ENCODE measurements at regions not wholly inside any gene's neighbourhood (a gene's known extent, or its start where the extent isn't known, plus 50 kb on each side); places are given as distances from the start of the nearest gene placed in this dataset.

DNA sequence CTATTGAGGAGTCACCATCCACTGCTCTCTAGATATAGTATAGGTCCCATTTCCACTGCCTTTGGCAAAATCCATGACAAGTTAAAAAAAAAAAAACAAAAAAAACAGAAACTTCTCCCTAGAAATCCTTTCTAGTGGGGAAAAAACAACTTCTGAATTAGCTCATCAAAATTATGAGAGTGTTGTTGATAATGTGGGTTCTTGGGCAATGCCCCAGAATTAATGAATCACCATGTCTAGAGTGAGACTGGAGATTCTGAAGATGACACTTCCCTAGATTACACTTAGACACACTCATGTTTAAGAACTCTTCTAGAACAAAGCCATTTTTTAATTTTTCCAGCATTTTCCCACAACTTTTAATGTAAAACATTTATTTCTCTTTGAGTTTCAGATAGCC is 728.0 kb upstream of the C9orf72 start (continued):
- TF ChIP-seq, protein P1, sequence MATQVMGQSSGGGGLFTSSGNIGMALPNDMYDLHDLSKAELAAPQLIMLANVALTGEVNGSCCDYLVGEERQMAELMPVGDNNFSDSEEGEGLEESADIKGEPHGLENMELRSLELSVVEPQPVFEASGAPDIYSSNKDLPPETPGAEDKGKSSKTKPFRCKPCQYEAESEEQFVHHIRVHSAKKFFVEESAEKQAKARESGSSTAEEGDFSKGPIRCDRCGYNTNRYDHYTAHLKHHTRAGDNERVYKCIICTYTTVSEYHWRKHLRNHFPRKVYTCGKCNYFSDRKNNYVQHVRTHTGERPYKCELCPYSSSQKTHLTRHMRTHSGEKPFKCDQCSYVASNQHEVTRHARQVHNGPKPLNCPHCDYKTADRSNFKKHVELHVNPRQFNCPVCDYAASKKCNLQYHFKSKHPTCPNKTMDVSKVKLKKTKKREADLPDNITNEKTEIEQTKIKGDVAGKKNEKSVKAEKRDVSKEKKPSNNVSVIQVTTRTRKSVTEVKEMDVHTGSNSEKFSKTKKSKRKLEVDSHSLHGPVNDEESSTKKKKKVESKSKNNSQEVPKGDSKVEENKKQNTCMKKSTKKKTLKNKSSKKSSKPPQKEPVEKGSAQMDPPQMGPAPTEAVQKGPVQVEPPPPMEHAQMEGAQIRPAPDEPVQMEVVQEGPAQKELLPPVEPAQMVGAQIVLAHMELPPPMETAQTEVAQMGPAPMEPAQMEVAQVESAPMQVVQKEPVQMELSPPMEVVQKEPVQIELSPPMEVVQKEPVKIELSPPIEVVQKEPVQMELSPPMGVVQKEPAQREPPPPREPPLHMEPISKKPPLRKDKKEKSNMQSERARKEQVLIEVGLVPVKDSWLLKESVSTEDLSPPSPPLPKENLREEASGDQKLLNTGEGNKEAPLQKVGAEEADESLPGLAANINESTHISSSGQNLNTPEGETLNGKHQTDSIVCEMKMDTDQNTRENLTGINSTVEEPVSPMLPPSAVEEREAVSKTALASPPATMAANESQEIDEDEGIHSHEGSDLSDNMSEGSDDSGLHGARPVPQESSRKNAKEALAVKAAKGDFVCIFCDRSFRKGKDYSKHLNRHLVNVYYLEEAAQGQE (IDR thresholded peaks at IDR 0.05; ENCODE audit: borderline replicate concordance): no peak
- TF ChIP-seq, protein P1 (CRISPR knock-in tag; IDR thresholded peaks at IDR 0.05; ENCODE audit: low read depth): no peak

DNA sequence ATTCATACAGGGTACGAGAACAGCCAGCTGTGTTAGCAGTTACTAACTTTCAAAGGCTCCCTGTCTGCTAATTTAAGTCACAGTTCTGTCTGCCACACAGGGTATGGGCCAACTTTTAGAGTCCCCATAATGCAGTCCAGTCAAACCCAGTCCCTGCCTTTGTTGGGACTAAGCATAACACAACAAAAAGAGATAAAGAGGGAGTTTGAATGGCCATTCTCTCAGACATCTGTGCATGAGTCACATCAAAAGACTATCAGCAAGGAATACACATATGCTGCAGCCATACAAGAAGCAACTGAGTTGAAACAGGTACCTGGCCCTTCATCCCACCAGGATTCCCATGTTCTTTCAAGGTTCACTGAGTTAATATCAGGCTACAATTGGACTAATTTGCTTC is 744.5 kb upstream of the C9orf72 start:
- no peaks in the 10 kb centered on the region for H3K36me3 ChIP-seq (ENCODE audit: control insufficient read depth, insufficient read depth, low read length)
- TF ChIP-seq BACH1 (tag; IDR thresholded peaks at IDR 0.05) (no peak), TRIM28 (IDR thresholded peaks at IDR 0.05) (no peak), POLR3G (IDR thresholded peaks at IDR 0.05; ENCODE audit: extremely low read depth, insufficient read length, insufficient replicate concordance) (no peak)
- TF ChIP-seq, protein P2, sequence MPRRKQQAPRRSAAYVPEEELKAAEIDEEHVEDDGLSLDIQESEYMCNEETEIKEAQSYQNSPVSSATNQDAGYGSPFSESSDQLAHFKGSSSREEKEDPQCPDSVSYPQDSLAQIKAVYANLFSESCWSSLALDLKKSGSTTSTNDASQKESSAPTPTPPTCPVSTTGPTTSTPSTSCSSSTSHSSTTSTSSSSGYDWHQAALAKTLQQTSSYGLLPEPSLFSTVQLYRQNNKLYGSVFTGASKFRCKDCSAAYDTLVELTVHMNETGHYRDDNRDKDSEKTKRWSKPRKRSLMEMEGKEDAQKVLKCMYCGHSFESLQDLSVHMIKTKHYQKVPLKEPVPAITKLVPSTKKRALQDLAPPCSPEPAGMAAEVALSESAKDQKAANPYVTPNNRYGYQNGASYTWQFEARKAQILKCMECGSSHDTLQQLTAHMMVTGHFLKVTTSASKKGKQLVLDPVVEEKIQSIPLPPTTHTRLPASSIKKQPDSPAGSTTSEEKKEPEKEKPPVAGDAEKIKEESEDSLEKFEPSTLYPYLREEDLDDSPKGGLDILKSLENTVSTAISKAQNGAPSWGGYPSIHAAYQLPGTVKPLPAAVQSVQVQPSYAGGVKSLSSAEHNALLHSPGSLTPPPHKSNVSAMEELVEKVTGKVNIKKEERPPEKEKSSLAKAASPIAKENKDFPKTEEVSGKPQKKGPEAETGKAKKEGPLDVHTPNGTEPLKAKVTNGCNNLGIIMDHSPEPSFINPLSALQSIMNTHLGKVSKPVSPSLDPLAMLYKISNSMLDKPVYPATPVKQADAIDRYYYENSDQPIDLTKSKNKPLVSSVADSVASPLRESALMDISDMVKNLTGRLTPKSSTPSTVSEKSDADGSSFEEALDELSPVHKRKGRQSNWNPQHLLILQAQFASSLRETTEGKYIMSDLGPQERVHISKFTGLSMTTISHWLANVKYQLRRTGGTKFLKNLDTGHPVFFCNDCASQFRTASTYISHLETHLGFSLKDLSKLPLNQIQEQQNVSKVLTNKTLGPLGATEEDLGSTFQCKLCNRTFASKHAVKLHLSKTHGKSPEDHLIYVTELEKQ (CRISPR knock-in tag; IDR thresholded peaks at IDR 0.05): no peak
- TF ChIP-seq, protein P3, sequence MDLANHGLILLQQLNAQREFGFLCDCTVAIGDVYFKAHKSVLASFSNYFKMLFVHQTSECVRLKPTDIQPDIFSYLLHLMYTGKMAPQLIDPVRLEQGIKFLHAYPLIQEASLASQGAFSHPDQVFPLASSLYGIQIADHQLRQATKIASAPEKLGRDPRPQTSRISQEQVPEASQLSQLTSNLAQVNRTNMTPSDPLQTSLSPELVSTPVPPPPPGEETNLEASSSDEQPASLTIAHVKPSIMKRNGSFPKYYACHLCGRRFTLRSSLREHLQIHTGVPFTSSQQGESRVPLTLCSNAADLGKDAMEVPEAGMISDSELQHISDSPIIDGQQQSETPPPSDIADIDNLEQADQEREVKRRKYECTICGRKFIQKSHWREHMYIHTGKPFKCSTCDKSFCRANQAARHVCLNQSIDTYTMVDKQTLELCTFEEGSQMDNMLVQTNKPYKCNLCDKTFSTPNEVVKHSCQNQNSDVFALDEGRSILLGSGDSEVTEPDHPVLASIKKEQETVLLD (IDR thresholded peaks at IDR 0.05): no peak
- no peaks in the 10 kb centered on the region for H3K79me2 ChIP-seq (ENCODE audit: control insufficient read depth, insufficient read depth, low read length)
- FAIRE-seq: no peak
- no peak overlapping the region for H3K9ac ChIP-seq (ENCODE audit: insufficient read depth in 1 of 2, low read depth in 2 of 2, low read length in 2 of 2)
- no peaks in the 10 kb centered on the region for H3K4me1 ChIP-seq (replicated peaks in 1 of 2; ENCODE audit: control insufficient read depth in 2 of 2, insufficient read depth in 2 of 2, low read length in 2 of 2)
- in situ Hi-C loops (cut with MboI): no loop called here
- H3K4me2 ChIP-seq (ENCODE audit: insufficient read depth, low read length): no peak overlapping the region
- H3K27ac ChIP-seq (ENCODE audit: extremely low read depth, low read depth, low read length): no peak overlapping the region
- H4K20me1 ChIP-seq (replicated peaks; ENCODE audit: control insufficient read depth, insufficient read depth, low read length): no peaks in the 10 kb centered on the region
- no peaks in the 10 kb centered on the region for H3K9me1 ChIP-seq (ENCODE audit: control insufficient read depth, insufficient read depth, low read length)
- H2AFZ ChIP-seq (ENCODE audit: low read depth, low read length): no peak overlapping the region
- no CpG with 5 or more reads among the region's 1 CpG for WGBS (ENCODE audit: insufficient coverage, low coverage, missing lambda C conversion rate)
- H3K9me3 ChIP-seq (replicated peaks; ENCODE audit: control insufficient read depth, insufficient read depth, low read depth, low read length): no peaks in the 10 kb centered on the region
- no peaks in the 10 kb centered on the region for H3K27me3 ChIP-seq (ENCODE audit: control insufficient read depth in 2 of 2, insufficient read depth in 2 of 2, low read length in 2 of 2)
- CTCF ChIA-PET (ENCODE audit: low intra/inter-chr PET ratio): no interaction called here
- BruUV-seq (replicated peaks): no TSS peak
- H3K4me3 ChIP-seq: no peak overlapping the region
- ATAC-seq: no peak
- intact Hi-C loops (cut with micrococcal nuclease): no loop called here
- POLR2A ChIA-PET: no interaction called here
- DNase-seq (ENCODE audit: extremely low read depth in 1 of 4, low spot score in 3 of 4): no peak

All from K562 (cell line).